HS-27A (cell line): ENCODE measurements at regions not wholly inside any gene's neighbourhood (a gene's known extent, or its start where the extent isn't known, plus 50 kb on each side); places are given as distances from the start of the nearest gene placed in this dataset.
"Not testable (repeated sequence)": the region's sequence is repeated elsewhere in the genome, so short reads cannot be mapped to it uniquely, and the experiment has no call there.

Experiments used
- DNase-seq: peaks from one replicate; pipeline ENCODE4 v3.0.0-alpha.2; 2012; ENCODE audit warnings: low read depth, missing footprints

DNA sequence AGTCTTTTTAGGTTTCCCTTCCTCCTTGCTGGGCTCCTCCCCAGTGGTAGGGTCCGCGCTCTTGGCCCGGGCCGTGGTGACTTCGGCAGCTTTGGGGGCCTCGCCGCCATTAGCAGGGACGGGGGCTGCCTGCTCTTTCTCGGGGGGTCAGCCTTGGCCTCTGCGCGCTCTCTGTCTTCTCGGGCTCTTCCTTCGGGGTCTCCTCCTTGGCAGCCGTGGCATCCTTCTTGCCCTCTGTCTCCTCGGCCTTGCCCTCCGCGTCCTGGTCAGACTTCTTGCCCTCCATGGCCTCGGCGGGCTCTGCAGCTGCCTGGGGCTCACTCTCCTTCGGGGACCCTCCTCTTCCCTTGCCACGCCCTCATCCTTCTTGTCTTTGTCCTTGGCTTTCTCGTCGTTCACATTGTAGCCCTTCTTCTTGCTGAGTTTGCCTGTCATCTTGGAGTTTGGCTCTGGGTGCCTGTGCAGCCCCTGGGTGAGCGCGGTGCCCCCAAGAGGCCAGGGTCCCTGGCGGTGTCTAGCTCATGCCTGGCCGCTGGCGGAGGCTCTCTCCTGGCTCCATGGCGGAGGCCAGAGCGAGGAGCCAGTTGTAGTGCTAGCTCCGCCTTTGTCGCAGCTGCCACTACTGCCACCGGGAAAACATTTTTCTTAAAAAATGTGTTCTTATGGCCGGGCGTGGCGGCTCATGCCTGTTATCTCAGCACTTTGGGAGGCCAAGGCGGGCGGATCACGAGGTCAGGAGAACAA is 283.0 kb upstream of the SGCG start:
- no peak for DNase-seq

DNA sequence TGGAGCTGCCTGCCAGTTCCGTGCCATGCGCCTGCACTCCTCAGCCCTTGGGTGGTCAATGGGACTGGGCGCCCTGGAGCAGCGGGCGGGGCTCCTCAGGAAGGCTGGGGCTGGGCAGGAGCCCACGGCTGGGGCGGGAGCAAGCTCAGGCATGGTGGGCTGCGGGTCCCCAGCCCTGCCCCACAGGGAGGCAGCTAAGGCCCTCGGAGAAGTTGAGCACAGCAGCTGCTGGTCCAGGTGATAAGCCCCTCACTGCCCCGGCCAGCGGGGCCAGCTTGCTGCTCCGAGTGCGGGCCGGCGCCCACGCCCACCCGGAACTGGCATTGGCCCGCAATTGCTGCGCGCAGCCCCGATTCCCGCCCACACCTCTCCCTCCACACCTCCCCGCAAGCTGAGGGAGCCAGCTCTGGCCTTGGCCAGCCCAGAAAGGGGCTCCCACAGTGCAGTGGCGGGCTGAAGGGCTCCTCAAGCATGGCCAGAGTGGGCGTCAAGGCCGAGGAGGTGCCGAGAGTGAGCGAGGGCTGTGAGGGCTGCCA is 280.3 kb upstream of the SGCG start:
- not testable (repeated sequence) for DNase-seq

DNA sequence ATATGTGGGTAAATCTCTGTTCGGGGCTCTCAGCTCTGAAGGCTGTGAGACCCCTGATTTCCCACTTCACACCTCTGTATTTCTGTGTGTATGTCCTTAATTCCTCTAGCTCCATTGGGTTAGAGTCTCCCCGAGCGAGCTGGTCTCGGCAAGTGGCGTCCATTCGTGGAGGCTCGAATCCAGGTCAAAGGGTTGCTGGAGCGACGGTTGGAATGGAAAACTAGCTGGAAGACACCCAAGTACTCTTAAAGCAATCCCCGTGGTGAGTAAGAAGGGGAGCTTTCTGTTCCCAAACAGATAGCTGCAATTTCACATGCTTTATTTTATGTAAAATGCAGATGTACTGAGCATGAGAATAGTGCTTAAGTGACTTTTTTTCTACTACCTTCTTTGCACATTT is 277.5 kb upstream of the SGCG start:
- no peak for DNase-seq

DNA sequence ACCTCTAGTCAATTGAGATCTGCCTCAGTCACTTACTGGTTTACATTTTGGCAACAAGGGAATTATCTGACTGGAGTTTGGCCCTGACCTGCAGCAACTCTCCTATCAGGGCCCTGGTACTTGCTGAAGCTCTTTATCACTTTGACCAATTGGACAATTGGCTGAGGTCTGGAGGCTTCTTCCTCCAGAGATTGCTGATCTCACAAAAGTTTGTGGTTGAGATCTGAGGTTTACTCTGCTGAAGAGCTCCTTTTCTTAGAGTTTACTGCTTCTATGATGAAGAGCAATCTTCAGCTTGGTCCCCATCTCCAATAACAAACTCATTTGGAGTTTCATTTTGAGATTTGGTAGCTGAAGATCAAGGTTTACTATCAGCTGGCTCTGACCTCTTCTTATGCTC is 276.9 kb upstream of the SGCG start:
- no peak for DNase-seq

DNA sequence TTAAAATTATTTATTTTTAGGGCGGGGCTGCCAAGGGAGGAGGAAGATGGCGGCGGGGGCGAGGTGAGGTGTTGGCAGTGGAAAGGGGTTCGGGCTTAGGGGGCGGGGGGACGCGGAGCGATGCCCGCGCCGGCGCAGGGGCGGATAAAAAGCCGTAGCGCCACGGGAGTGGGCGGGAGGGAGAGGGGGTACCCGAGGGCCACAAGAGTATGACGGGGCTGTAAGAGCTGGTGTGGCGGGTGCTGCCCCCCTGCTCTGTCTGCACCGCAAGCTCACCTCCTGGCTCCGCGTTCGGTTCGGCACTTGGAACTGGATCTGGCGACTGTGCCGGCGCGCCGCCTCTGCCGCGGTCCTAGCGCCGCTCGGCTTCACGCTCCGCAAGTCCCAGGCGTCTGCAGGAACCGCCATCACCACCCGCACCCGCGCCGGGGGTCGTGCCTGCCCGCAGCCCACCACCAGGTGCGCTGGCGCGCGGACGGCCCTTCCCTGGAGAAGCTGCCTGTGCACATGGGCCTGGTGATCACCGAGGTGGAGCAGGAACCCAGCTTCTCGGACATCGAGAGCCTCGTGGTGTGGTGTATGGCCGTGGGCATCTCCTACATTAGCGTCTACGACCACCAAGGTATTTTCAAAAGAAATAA is 265.2 kb upstream of the SGCG start:
- DNase-seq = no peak

DNA sequence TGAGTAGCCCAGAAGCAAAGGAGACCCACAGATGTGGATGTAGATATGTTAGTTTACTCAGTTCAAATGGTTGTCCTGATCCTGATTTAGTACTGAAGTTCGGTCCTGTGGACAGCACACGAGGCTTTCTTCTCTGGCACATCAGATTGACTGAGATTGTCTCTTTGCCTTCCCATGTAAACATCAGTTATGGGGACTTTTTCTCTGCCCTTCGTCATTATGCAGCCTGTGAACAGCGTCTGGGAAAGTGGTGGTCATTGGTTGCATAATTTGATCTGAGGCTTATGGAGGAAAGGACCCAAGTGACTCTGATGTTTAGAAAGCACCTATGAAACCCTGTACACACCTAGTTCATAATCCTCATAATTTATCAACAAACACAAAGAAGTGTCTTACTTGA is 264.5 kb upstream of the SGCG start:
- not testable (repeated sequence) for DNase-seq

DNA sequence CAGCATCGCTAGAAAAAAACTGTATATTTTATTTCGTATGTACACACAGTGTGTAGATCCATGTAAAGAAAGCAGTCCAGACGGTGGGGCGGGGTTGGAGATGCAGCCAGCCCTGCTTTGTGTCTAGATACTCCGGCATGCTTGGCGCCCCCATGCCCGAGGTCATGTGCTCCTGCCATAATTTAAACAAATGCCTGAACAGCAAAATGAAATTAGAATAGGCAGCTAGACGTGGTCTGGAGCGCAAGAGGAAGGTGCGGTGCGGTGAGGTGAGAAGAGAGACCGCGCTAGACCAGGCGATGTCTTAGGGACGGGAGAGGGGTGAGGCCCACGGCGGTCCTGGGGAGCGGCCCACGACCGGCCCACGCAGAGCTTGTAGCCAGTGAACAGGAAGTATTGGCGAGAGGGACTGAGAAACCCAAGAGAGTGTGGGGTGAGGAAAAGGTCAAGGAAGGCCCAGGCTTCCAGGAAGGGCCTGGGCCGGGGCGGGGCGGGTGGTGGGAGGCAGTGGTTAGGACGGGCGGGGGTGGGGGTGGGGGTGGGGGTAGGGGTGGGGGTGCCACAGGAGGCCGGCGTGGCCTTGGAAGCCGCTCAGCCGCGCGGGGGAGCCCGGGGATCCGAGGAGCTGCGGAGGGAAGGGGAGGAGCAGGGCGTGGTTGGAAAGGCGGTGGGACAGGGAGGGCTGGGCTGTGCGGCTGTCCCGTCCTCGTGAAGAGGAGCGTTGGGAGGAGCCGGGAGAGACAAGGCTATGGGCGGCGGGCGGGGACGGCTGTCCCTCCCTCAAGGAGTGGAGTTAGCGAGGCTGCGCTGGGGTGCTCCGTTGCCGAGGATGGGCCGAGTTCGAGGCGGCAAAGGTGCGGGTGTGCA is 254.7 kb upstream of the SGCG start:
- no peak for DNase-seq

DNA sequence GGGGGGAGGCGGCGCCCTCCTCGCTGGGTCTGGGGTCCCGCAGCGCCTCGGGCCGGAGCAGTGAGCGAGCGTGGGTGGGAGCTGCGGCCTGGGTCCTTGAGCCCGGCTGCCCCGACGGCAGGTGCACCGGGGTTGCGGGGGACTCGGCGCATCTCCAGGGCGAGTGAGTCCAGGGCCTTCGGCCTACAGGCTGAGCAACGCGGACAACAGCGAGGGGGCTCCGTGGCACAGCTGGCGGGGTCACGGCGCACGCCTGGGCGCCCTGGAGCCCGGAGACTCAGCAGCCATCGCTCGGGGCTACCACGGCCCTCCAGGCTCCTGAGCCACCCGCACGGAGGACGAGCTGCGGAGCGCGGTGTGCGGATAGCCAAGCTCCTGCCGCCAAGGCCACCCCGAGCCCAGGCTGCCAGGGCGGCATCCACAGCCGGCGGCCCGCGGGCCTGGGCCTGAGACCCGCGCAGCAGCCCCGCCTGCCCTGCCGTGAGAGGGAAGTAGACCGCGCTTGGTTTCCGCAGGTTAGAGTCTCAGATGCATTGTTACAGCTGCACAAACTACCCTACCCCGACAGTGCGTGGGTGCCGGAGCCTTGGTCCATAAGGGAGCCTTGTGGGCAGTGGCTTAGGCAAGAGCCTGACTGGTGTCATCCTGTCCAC is 253.9 kb upstream of the SGCG start:
- DNase-seq = no peak

DNA sequence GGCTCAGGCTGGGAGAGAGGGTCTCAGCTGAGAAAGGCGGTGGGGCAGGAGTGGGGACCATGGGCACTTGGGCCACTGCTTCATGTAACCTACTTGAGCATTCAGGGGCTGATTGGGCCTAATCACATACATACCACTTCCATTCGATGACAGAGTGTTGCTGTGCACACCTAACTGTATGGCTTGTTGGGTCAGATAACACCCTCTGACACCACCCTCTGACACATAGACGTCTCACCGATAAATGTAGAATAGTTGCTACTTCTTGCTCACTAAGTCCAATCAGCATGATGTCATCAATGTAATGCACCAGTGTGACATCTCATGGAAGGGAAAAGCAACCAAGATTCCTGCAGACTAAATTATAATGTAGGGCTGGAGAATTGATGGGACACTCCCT is 252.9 kb upstream of the SGCG start:
- DNase-seq = not testable (repeated sequence)

DNA sequence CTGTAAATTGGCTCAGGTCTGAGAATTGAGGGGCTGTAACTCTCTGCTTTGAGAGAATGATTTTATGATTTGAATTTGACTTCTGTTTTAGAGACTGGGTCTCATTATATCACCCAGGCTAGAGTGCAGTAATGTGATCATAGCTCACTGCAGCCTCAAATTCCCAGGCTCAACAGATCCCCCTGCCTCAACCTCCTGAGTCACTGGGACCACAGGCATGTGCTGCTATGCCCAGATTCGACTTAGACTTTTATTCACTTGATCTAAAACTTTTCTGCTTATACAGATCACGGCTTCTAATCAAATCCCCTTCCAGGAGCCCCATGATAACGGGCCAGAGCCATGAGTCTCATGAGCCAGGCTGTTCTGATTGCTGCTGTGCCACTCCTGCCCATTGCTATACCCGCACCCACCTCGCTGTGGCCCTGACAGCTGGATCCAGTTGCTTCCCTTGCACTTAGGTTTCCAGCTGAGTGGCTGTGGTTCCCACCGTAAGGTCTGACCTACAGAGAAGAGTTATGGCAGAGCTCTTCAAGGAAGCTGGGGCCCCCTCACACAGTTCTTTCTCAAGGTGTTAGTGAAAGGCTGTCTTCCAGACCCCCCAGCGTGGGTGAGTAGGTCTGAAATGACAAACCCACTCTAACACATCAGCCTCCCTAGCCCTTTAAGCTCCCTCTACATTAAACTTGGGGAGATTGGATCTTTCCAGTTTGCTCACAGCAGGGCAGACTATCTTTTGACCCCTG is 251.2 kb upstream of the SGCG start:
- DNase-seq = no peak

DNA sequence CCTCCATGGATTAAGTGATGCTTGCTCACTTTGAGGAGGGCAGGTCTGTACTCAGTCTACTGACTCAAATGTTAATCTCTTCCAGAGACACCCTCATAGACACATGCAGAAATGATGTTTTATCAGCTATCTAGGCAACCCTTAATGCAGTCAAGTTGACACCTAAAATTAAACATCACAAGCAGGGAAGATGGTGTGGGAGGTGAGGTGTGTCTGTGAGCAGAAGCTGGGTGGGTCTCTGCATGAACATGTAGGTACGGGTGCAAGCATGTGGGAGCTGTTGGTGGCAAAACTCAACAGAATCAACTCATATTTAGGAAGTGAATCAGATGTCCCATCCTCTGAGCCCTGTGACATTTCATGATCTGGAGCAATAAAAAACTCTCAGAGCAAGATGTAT is 249.2 kb upstream of the SGCG start:
- no peak for DNase-seq

DNA sequence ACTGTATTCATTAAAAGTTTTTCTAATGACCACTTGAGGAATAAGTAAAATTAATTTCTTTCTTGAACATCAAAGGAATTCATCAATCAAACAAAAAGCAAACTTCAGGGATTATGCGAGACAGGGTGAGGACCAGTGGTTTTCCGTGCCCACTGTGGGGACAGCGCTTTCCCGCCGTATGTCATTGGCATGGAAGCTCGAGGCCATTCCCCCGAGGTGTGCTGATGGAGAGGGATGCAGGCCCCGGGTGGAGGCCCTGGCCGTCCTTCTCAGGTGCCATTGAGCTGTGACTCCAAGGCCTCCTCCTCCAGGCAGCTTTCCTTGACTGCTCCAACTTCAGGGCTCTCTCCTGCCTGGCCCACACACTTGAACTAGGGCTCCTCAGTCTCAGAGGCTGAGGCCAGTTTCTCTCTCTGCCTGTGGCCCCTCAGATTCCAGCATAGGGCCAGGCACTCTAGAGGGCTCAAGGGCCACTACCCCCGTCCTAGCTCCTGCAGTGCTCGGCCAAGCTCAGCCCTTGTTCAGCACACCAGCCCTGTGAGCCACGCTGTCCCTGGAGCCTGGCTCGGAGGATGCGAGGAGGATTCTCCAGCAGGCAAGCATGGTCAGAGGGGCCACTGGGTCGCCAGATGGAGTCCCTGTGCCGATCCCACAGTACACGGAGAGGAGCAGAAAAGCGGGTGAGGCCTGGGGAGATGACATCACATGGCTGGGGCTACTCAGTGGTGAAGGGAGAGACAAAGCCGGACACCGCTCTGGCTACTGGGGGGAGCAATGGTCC is 248.0 kb upstream of the SGCG start:
- not testable (repeated sequence) for DNase-seq

DNA sequence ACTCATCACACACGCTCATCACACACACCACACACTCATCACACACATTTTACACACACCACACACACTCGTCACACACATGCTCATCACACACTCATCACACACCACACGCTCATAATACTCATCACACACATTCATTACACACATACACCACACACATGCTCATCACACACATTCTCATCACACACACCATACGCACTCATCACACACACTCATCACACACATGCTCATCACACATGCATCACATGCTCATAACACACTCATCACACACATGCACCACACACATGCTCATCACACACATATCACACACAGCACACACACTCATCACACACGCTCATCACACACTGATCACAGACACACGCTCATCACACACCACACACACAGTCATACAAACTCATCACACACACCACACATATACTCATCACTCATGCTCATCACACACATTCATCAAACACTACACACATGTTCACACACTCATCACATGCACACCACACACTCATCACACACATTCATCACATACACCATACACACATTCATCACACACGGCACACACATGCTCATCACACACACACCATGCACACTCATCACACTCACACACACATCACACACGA is 247.1 kb upstream of the SGCG start:
- DNase-seq = no peak

DNA sequence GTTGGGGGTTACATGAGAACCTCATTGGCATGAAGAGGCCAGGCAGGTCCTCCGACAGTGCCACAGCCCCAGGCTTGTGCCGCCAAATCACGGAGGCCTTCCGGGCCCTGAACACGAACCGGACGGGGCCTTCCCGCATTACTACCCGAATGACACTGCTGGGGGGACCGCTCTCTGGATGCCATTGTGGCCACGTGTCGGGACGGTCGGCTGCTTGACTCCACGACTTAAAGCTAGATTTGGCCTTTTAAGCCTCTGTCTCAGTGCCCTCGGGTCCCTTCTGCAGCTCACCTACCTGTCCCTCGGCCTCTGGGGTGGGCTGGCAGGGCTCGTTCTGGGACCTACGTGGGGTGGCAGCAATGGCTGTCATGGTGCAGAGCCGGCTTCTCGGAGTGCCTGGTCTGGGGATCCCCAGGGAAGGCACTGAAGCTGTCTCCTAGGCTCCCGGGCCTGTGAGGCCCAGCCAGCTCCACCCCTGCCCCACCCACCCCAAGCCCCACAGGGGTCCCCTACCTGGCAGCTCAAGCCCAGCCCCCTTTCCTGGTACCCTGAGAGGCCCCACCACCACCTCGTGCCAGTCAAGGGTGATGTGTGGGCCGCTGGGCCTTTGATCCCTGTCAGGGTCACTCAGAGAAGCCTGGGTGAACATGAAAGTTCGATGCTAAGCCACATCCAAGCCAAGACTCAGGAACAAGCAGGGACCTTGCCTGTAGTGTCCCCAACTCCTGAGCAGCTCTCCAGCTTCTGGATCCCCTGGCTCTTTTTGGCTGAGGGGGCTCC is 245.8 kb upstream of the SGCG start:
- DNase-seq = no peak

DNA sequence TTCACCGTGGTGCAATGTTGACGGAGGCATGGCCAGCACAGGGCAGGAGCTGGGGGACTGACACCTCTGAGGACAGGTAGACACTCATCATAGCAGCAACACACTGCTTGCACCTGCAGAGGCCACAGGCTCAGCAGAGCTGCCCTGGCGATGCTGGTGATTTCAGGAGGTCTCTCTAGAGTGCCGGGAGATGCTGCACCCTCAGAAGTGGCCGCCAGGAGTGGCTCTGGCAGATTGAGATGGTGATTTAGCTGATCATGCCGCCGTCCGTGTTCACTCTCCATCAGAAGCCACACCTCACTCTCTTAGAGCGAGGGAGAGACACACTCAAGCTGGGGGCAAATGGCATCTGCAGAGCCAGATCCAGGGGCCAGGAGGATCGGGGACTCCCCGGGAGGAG is 244.6 kb upstream of the SGCG start:
- no peak for DNase-seq

DNA sequence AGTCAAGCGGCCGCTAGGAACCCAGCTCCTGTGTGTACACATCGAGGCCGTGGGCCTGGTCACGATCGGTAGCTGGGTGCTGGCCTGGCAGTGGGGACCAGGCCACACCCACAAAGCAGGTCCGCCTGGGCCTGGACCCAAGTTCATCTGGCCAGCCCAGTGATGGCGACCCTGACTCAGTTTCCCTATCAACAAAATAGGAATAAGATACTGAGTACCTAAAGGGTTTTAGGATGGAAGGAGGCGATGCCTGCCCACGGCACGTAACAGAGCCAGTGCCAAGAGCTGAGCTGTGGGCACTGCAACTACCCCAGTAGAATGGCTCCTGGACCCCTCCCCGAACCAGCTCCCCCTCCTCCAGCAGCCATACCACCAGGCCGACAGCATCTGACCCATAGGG is 243.5 kb upstream of the SGCG start:
- DNase-seq = no peak

DNA sequence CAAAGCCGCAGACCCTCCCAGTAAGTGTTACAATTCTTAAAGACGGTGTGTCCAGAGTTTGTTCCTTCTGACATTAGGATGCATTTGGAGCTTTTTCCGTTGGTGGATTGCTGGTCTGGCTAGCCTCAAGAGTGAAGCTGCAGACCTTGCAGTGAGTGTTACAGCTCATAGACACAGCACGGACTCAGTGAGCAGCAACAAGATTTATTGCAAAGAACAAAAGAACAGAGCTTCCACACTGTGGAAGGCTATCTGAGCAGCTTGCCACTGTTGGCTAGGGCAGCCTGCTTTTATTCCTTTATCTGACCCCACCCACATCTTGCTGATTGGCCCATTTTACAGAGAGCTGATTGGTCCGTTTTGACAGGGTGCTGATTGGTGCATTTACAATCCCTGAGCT is 242.8 kb upstream of the SGCG start:
- DNase-seq = no peak

DNA sequence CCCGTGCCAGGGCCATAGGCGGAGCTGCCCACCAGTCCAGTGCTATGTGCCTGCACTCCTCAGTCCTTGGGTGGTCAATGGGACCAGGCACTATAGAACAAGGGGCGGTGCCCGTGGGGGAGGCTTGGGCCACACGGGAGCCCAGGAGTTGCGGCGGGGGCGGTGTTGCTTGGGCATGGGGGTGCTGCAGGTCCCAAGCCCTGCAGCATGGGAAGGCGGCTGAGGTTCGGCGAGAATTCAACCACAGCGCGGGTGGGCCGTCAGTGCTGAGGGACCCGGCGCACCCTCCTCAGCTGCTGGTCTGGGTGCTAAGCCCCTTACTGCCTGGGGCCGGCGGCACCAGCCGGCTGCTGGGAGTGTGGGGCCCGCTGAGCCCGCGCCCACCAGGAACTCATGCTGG is 242.2 kb upstream of the SGCG start:
- no peak for DNase-seq

DNA sequence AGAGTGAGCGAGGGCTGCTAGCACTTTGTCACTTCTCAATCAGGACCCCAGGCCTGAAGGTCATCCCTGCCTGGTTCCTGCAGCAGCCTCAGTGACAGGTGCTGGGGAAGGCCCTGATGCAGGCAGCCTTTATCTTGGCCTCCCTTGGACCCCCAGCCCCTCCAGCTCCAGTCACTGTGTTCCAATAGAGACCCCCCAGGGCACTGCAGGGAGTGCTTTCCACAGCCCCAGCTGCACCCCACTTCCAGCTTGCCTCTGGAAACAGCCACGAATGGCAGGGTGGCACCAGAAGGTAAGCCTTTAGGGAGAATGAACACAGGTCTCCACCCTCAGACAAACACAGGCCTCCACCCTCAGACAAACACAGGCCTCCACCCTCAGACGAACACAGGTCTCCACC is 241.6 kb upstream of the SGCG start:
- no peak for DNase-seq
